Kidney (tissue), 13 donors: ENCODE measurements at regions not wholly inside any gene's neighbourhood (a gene's known extent, or its start where the extent isn't known, plus 50 kb on each side); places are given as distances from the start of the nearest gene placed in this dataset.

Experiments used
- DNase-seq, 5 donors: peaks; one replicate each; pipeline ENCODE4 v3.0.0-alpha.2; 2013 to 2020
- FAIRE-seq: peaks from 2 replicates; lab custom pipeline; 2012; peaks lifted over from hg19 to GRCh38; lab: Jason Lieb, UNC
- H3K27ac ChIP-seq, 2 donors: one replicate each; pipeline ENCODE4 v1.7.0; 2013; ENCODE audit warnings: low read depth in 2 of 2, low read length in 2 of 2, inconsistent platforms in 1 of 2
- H3K27me3 ChIP-seq: one replicate; pipeline ENCODE4 v1.7.1; 2013; ENCODE audit warnings: low read length, inconsistent platforms; ENCODE audit not compliant: control insufficient read depth, insufficient read depth
- H3K36me3 ChIP-seq, 3 donors: one replicate each; pipeline versions ENCODE4 v1.7.0 to v1.7.1; 2013; ENCODE audit warnings: low read length in 3 of 3, control low read depth in 1 of 3, inconsistent platforms in 1 of 3; ENCODE audit not compliant: insufficient read depth in 3 of 3, control insufficient read depth in 2 of 3
- H3K4me1 ChIP-seq, 3 donors: one replicate each; pipeline versions ENCODE4 v1.7.0 to v1.7.1; 2013; ENCODE audit warnings: low read length in 3 of 3, inconsistent platforms in 1 of 3, low read depth in 1 of 3; ENCODE audit not compliant: control insufficient read depth in 2 of 3, insufficient read depth in 2 of 3
- H3K4me3 ChIP-seq, 3 donors: one replicate each; pipeline versions ENCODE4 v1.7.0 to v1.8.1; 2013; ENCODE audit warnings: low read length in 3 of 3, control low read depth in 1 of 3, inconsistent platforms in 1 of 3
- H3K9ac ChIP-seq, 3 donors: one replicate each; pipeline versions ENCODE4 v1.7.0 to v1.7.1; 2013; ENCODE audit warnings: low read length in 3 of 3, control low read depth in 1 of 3, inconsistent platforms in 1 of 3
- H3K9me3 ChIP-seq, 3 donors: one replicate each; pipeline versions ENCODE4 v1.7.0 to v1.7.1; 2013; ENCODE audit warnings: low read length in 3 of 3, control low read depth in 1 of 3, inconsistent platforms in 1 of 3; ENCODE audit not compliant: control insufficient read depth in 2 of 3, insufficient read depth in 1 of 3
- CTCF ChIP-seq: IDR thresholded peaks from 3 replicates; pipeline ENCODE4 v1.5.1; 2012; ENCODE audit warnings: mild to moderate bottlenecking, moderate library complexity, borderline replicate concordance; ENCODE audit not compliant: insufficient read depth; ENCODE audit errors: extremely low read depth
- intact Hi-C: fragments of 100-400 bp; cut with DNase I; formaldehyde crosslinking; loops from one replicate; pipeline ENCODE4 v1.11.1; 2022
- donor health status: control.
- donor health status: control.
- donor health status: control.
- donor health status: control.
- donor health status: control.
- donor health status: DM: yes; HTN: yes; CAD: no.
- donor health status: Normal renal cell carcinoma (clear cell type).

- no peak for FAIRE-seq
- intact Hi-C loops = no loop called here
- no peaks in the 10 kb centered on the region for H3K27me3 ChIP-seq
Observed at GRCh38 chr5:164651546-164652275, 1146.3 kb downstream of the MAT2B start.

GRCh38 chr5:164652276-164652660 lies 1146.8 kb downstream of the MAT2B start:
- no peak overlapping the region for H3K9ac ChIP-seq
- no peak overlapping the region for H3K4me3 ChIP-seq
- no peaks in the 10 kb centered on the region for H3K27me3 ChIP-seq
- no peaks in the 10 kb centered on the region for H3K36me3 ChIP-seq
- no peak for TF ChIP-seq CTCF
- H3K27ac ChIP-seq = no peak overlapping the region
- no peaks in the 10 kb centered on the region for H3K9me3 ChIP-seq
- no peak for DNase-seq
- intact Hi-C loops = no loop called here
- no peak for FAIRE-seq
- no peaks in the 10 kb centered on the region for H3K4me1 ChIP-seq

More at GRCh38 chr5:164651546-164652275, 1146.3 kb downstream of the MAT2B start:
- Histone ChIP-seq H3K9ac (no peak overlapping the region), H3K4me3 (no peak overlapping the region), H3K9me3 (no peaks in the 10 kb centered on the region), H3K27ac (no peak overlapping the region), H3K36me3 (no peaks in the 10 kb centered on the region), H3K4me1 (no peaks in the 10 kb centered on the region)
- no peak for TF ChIP-seq CTCF
- DNase-seq = no peak

- DNase-seq (peak in 2 of 5 donors; percentile 60 to 67), FAIRE-seq (no peak)
- Histone ChIP-seq H3K27ac (no peak overlapping the region), H3K4me3 (no peak overlapping the region), H3K9ac (no peak overlapping the region), H3K4me1 (no peaks in the 10 kb centered on the region), H3K9me3 (no peaks in the 10 kb centered on the region), H3K36me3 (no peaks in the 10 kb centered on the region), H3K27me3 (no peaks in the 10 kb centered on the region)
- no peak for TF ChIP-seq CTCF
- intact Hi-C loops = no loop called here
Observed at GRCh38 chr5:164663198-164663989, 1158.0 kb downstream of the MAT2B start.
